HepG2 (cell line): ENCODE measurements at regions not wholly inside any gene's neighbourhood (a gene's known extent, or its start where the extent isn't known, plus 50 kb on each side); places are given as distances from the start of the nearest gene placed in this dataset.

ENCODE experiments used
- BHLHE40 ChIP-seq: IDR thresholded peaks from 2 replicates; pipeline ENCODE4 v1.6.1; 2011; ENCODE audit warnings: low read length, improper control_type of control experiment
- CREB1 ChIP-seq, 2 experiments: fragments of 450-650 bp in 1 of 2; IDR thresholded peaks; 2 replicates each; pipeline ENCODE4 v1.6.1; 2016 to 2017; ENCODE audit warnings: control low read depth in 1 of 2, mild to moderate bottlenecking in 1 of 2, missing compliant biosample characterization in 1 of 2, missing genetic modification characterization in 1 of 2
- ETS1 ChIP-seq: sonication (generic); formaldehyde crosslinking; IDR thresholded peaks from 2 replicates; pipeline ENCODE4 v1.4.0; 2020; ENCODE audit warnings: missing genetic modification reagents
- REST ChIP-seq, 2 experiments: IDR thresholded peaks; 2 replicates each; pipeline ENCODE4 v1.6.1; 2011 to 2012; ENCODE audit warnings: low read length in 2 of 2, borderline replicate concordance in 1 of 2, low read depth in 1 of 2, mild to moderate bottlenecking in 1 of 2, moderate library complexity in 1 of 2
- YEATS2 ChIP-seq: sonication (generic); formaldehyde crosslinking; IDR thresholded peaks from 2 replicates; pipeline ENCODE4 v1.4.0; 2020; ENCODE audit warnings: missing genetic modification reagents, borderline replicate concordance

GRCh38 chr15:31217566-31218270 lies 108.9 kb upstream of the KLF13 start:
- TF ChIP-seq ETS1: no peak
- no peak for TF ChIP-seq YEATS2 (CRISPR knock-in tag)
- TF ChIP-seq REST (IDR thresholded peaks at IDR 0.05; ENCODE audit: borderline replicate concordance in 1 of 2, low read depth in 1 of 2, low read length in 2 of 2): no peak
- TF ChIP-seq BHLHE40: no peak
- no peak for TF ChIP-seq CREB1 (IDR thresholded peaks at IDR 0.05)
- no peak for TF ChIP-seq CREB1 (CRISPR knock-in tag; IDR thresholded peaks at IDR 0.05)
